Uterus (tissue), 3 donors: ENCODE measurements at regions not wholly inside any gene's neighbourhood (a gene's known extent, or its start where the extent isn't known, plus 50 kb on each side); places are given as distances from the start of the nearest gene placed in this dataset.

Experiments
- DNase-seq, 2 donors: peaks; one replicate each; pipeline ENCODE4 v3.0.0-alpha.2; 2019 to 2020
- H3K27ac ChIP-seq, 2 donors: fragments of 200-600 bp; sonication (generic); 1 replicate in 1 of 2; 2 replicates in 1 of 2; pipeline ENCODE4 v1.5.1; 2016 to 2018
- H3K27me3 ChIP-seq, 2 donors: fragments of 200-600 bp; sonication (generic); one replicate each; pipeline ENCODE4 v1.5.1; 2018 to 2019; ENCODE audit warnings: control low read depth in 1 of 2
- H3K36me3 ChIP-seq, 2 donors: fragments of 200-600 bp; sonication (generic); one replicate each; pipeline ENCODE4 v1.5.1; 2019; ENCODE audit warnings: control low read depth in 1 of 2
- H3K4me1 ChIP-seq, 2 donors: fragments of 200-600 bp; sonication (generic); one replicate each; pipeline ENCODE4 v1.5.1; 2018 to 2019; ENCODE audit warnings: control low read depth in 1 of 2
- H3K4me3 ChIP-seq, 2 donors: fragments of 200-600 bp; sonication (generic); 1 replicate in 1 of 2; 2 replicates in 1 of 2; pipeline ENCODE4 v1.5.1; 2018 to 2019; ENCODE audit warnings: mild to moderate bottlenecking in 1 of 2
- H3K9me3 ChIP-seq, 2 donors: fragments of 200-600 bp; sonication (generic); one replicate each; pipeline ENCODE4 v1.5.1; 2019; ENCODE audit warnings: control low read depth in 1 of 2
- CTCF ChIP-seq, 4 experiments: fragments of 200-600 bp in 2 of 4; fragments of 450-650 bp in 2 of 4; sonication (generic) in 2 of 4; IDR thresholded peaks; one replicate each; pipeline ENCODE4 v1.5.1; 2016 to 2019; ENCODE audit warnings: antibody characterized with exemption in 4 of 4, mild to moderate bottlenecking in 2 of 4, moderate library complexity in 1 of 4
- POLR2A ChIP-seq, 2 donors: fragments of 450-650 bp; IDR thresholded peaks; one replicate each; pipeline ENCODE4 v1.6.1; 2016; ENCODE audit warnings: antibody characterized with exemption in 2 of 2, mild to moderate bottlenecking in 1 of 2, moderate library complexity in 1 of 2
- intact Hi-C: fragments of 100-400 bp; cut with DNase I; formaldehyde crosslinking; loops from one replicate; pipeline ENCODE4 v1.15.1; 2023; ENCODE audit warnings: low total_unique reads
- donor health status: DM: yes; HTN: yes; CAD: no.

- Histone ChIP-seq H3K27me3 (no peaks in the 10 kb centered on the region), H3K4me3 (peak overlapping the region; percentile 36 to 39), H3K4me1 (peaks cover 0 to 5% of the 10 kb centered on the region in 2 donors), H3K27ac (peak overlapping the region; percentile 99 to 100), H3K36me3 (no peaks in the 10 kb centered on the region), H3K9me3 (no peaks in the 10 kb centered on the region)
- DNase-seq: peak; percentile 94 to 99
- TF ChIP-seq CTCF (IDR thresholded peaks at IDR 0.05) (peak in 2 of 4 experiments; percentile 31 to 55), POLR2A (IDR thresholded peaks at IDR 0.05) (peak; percentile 97 to 99)
- intact Hi-C loops: no loop called here
Observed at GRCh38 chr9:107637421-107638420, 148.2 kb upstream of the KLF4 start.

- intact Hi-C loops: no loop called here
- Histone ChIP-seq H3K9me3 (no peaks in the 10 kb centered on the region), H3K27me3 (no peaks in the 10 kb centered on the region), H3K4me3 (peak overlapping the region; percentile 36 to 39), H3K27ac (peak overlapping the region; percentile 99 to 100), H3K36me3 (no peaks in the 10 kb centered on the region), H3K4me1 (peaks cover 0 to 5% of the 10 kb centered on the region in 2 donors)
- DNase-seq: no peak
- TF ChIP-seq POLR2A (IDR thresholded peaks at IDR 0.05) (no peak), CTCF (IDR thresholded peaks at IDR 0.05) (no peak)
Observed at GRCh38 chr9:107636571-107637381, 147.2 kb upstream of the KLF4 start.

GRCh38 chr9:107635803-107636174, 146.2 kb upstream of the KLF4 start:
- Histone ChIP-seq H3K4me1 (peaks cover 0 to 5% of the 10 kb centered on the region in 2 donors), H3K4me3 (no peak overlapping the region), H3K27me3 (no peaks in the 10 kb centered on the region), H3K36me3 (no peaks in the 10 kb centered on the region), H3K27ac (peak overlapping the region in 1 of 2 donors; percentile 99), H3K9me3 (no peaks in the 10 kb centered on the region)
- TF ChIP-seq CTCF (IDR thresholded peaks at IDR 0.05) (no peak), POLR2A (IDR thresholded peaks at IDR 0.05) (no peak)
- intact Hi-C loops: no loop called here
- DNase-seq: no peak

GRCh38 chr9:107635101-107635802, 145.7 kb upstream of the KLF4 start:
- intact Hi-C loops: no loop called here
- peaks cover 0 to 5% of the 10 kb centered on the region in 2 donors for H3K4me1 ChIP-seq
- no peak for DNase-seq
- no peaks in the 10 kb centered on the region for H3K27me3 ChIP-seq
- no peak overlapping the region for H3K4me3 ChIP-seq
- no peaks in the 10 kb centered on the region for H3K36me3 ChIP-seq
- H3K9me3 ChIP-seq: no peaks in the 10 kb centered on the region
- TF ChIP-seq POLR2A (IDR thresholded peaks at IDR 0.05): no peak
- no peak for TF ChIP-seq CTCF (IDR thresholded peaks at IDR 0.05)
- no peak overlapping the region for H3K27ac ChIP-seq
